ENCODE measurements at regions not wholly inside any gene's neighbourhood (a gene's known extent, or its start where the extent isn't known, plus 50 kb on each side); places are given as distances from the start of the nearest gene placed in this dataset.

DNA sequence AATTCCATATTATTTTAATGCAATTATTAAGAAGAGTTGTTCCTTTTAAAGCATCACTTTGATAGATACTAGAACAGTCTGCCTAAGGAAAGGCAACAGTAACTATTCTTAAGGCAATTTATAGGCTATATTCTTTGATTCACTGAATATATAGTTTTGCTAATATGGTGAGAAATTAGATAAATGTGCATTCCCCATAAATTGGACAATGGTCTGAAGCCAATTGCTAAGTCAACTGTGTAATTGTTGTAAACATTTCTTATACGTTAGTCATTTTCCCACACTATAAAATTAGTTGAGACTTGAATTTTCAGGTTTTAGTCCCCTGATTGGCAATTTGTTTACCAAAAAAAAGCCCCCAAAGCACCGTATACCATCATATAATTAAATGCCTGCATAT, 263.0 kb upstream of the NECTIN3 start:
- H3K9ac ChIP-seq (ENCODE audit: insufficient read length, low read depth), result no peak overlapping the region
- H3K9me3 ChIP-seq (ENCODE audit: insufficient read depth, low read length), result no peaks in the 10 kb centered on the region; the same call in 1 of the 2 replicates
- H3K4me3 ChIP-seq (ENCODE audit: insufficient read length, low read depth), result no peak overlapping the region
- H3K4me1 ChIP-seq (ENCODE audit: insufficient read depth, insufficient read length), result no peaks in the 10 kb centered on the region
- H3K27me3 ChIP-seq (ENCODE audit: insufficient read depth, insufficient read length), result no peaks in the 10 kb centered on the region
- DNase-seq (ENCODE audit: low read depth, low spot score), result no peak
- H3K36me3 ChIP-seq (ENCODE audit: insufficient read depth, insufficient read length, low read length), result no peaks in the 10 kb centered on the region
- TF ChIP-seq YY1 (IDR thresholded peaks at IDR 0.05; ENCODE audit: insufficient read depth, insufficient read length) (no peak), ZNF274 (IDR thresholded peaks at IDR 0.05; ENCODE audit: low read depth, low read length) (no peak), SUZ12 (IDR thresholded peaks at IDR 0.05; ENCODE audit: extremely low read depth, insufficient read depth, insufficient read length) (no peak)

DNA sequence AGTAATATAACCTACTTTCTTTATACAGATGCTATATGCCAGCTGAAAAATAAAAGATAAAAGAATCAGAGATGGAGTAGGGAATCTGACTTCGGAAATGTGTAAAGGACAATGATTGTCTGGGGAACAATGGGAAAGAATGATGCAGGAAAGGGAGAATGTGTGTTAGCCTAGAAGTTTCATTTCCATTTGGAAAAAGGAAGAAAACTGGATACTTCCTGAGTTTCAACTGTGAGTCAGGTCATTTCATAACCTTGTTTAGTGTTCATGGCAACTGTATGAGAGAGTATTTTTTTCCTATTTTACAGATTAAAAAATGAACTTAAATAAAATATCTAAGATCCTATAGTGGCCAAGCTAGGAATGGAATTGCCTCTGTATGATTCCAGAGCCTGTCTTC, 261.3 kb upstream of the NECTIN3 start:
- TF ChIP-seq SUZ12 (IDR thresholded peaks at IDR 0.05; ENCODE audit: extremely low read depth, insufficient read depth, insufficient read length), result no peak
- no peak for TF ChIP-seq ZNF274 (IDR thresholded peaks at IDR 0.05; ENCODE audit: low read depth, low read length)
- no peak for TF ChIP-seq YY1 (IDR thresholded peaks at IDR 0.05; ENCODE audit: insufficient read depth, insufficient read length)
- Histone ChIP-seq H3K4me1 (ENCODE audit: insufficient read depth, insufficient read length) (no peaks in the 10 kb centered on the region), H3K4me3 (ENCODE audit: insufficient read length, low read depth) (no peak overlapping the region), H3K9me3 (ENCODE audit: insufficient read depth, low read length) (no peaks in the 10 kb centered on the region), H3K27me3 (ENCODE audit: insufficient read depth, insufficient read length) (no peaks in the 10 kb centered on the region), H3K36me3 (ENCODE audit: insufficient read depth, insufficient read length, low read length) (no peaks in the 10 kb centered on the region), H3K9ac (ENCODE audit: insufficient read length, low read depth) (no peak overlapping the region)
- no peak for DNase-seq (ENCODE audit: low read depth, low spot score)

DNA sequence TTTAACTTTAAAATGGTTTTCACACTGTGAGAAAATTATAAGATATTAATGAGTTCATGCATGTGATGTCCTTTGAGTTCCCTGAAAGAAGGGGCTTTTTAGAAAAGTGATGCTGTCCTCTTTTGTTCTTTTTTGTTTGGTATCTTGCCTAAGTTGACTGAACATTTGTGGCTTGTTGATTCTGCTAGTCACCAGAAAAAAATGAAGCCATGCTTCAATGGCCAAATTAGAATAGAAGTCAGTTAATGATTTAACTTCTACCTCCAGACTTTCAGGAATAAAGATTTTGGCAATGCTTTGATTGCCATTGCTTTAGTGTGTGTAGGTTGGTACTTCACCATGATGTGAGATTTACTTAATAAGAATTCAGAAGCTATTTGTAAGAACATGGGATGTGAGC, 260.6 kb upstream of the NECTIN3 start:
- Histone ChIP-seq H3K4me3 (ENCODE audit: insufficient read length, low read depth) (no peak overlapping the region), H3K27me3 (ENCODE audit: insufficient read depth, insufficient read length) (no peaks in the 10 kb centered on the region), H3K36me3 (ENCODE audit: insufficient read depth, insufficient read length, low read length) (no peaks in the 10 kb centered on the region), H3K9me3 (ENCODE audit: insufficient read depth, low read length) (no peaks in the 10 kb centered on the region), H3K4me1 (ENCODE audit: insufficient read depth, insufficient read length) (no peaks in the 10 kb centered on the region), H3K9ac (ENCODE audit: insufficient read length, low read depth) (no peak overlapping the region)
- no peak for DNase-seq (ENCODE audit: low read depth, low spot score)
- TF ChIP-seq YY1 (IDR thresholded peaks at IDR 0.05; ENCODE audit: insufficient read depth, insufficient read length) (no peak), SUZ12 (IDR thresholded peaks at IDR 0.05; ENCODE audit: extremely low read depth, insufficient read depth, insufficient read length) (no peak), ZNF274 (IDR thresholded peaks at IDR 0.05; ENCODE audit: low read depth, low read length) (no peak)

DNA sequence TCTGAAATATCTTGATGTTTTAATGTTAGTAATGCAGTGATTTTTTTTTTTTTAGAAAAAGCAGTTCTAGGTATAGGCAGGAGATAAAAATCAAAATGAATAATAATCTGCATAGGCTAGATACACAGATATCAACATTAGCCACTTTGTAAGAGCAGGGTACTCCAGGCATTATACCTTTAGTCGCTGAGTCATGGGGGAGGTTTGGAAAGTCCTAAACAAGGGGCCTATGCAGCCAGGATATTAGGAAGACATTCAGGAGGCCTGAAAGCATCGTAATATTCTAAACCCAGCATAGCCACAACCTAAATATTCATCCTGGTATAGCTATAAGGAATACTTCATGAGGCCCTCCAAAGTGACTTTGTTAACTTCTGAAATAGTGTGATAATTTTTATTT, 258.1 kb upstream of the NECTIN3 start:
- no peaks in the 10 kb centered on the region for H3K27me3 ChIP-seq (ENCODE audit: insufficient read depth, insufficient read length)
- H3K4me3 ChIP-seq (ENCODE audit: insufficient read length, low read depth), result no peak overlapping the region
- TF ChIP-seq ZNF274 (IDR thresholded peaks at IDR 0.05; ENCODE audit: low read depth, low read length) (no peak), YY1 (IDR thresholded peaks at IDR 0.05; ENCODE audit: insufficient read depth, insufficient read length) (no peak), SUZ12 (IDR thresholded peaks at IDR 0.05; ENCODE audit: extremely low read depth, insufficient read depth, insufficient read length) (no peak)
- no peak for DNase-seq (ENCODE audit: low read depth, low spot score)
- no peak overlapping the region for H3K9ac ChIP-seq (ENCODE audit: insufficient read length, low read depth)
- H3K36me3 ChIP-seq (ENCODE audit: insufficient read depth, insufficient read length, low read length), result no peaks in the 10 kb centered on the region
- no peaks in the 10 kb centered on the region for H3K4me1 ChIP-seq (ENCODE audit: insufficient read depth, insufficient read length)
- H3K9me3 ChIP-seq (ENCODE audit: insufficient read depth, low read length), result no peaks in the 10 kb centered on the region

DNA sequence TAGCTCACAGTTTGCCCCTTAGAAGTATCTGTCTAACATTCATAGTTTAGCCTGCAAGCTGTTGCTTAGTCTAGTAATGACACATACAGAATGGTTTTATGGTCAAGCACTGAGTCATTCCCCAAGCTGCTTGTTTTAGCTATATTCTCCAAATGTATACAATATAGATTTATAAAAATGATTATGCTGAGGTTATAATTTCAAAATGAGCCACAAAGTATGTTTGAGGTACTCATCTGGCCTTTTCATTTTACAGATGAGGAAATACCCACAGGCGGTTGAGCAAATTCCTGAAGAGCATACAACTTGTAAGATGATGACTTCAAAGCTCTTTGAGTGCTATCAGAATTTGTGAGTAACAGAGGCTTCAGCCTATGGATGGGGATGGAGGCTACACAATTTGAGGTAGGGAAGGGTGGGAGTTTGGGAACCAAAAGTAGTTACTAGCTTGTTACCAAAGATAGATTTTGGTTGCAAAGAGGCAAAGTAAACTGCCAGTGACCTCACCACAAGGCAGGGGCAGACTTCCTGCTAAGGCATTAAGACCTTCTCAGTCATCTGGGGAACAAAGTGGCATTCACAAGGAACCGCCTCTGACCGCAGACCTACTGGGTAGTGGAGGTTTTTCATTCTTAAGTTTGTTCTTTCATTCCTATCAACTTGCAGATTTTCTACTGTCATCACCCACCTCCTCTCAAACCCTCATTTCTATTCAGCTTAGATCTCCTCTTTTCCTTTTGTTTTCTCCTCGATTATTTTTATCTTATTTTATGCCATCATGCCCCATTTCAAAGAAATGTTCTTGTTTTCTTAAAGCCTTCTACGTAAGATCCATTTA, 257.2 kb upstream of the NECTIN3 start:
- Histone ChIP-seq H3K9me3 (ENCODE audit: insufficient read depth, low read length) (no peaks in the 10 kb centered on the region), H3K4me3 (ENCODE audit: insufficient read length, low read depth) (no peak overlapping the region), H3K4me1 (ENCODE audit: insufficient read depth, insufficient read length) (no peaks in the 10 kb centered on the region), H3K27me3 (ENCODE audit: insufficient read depth, insufficient read length) (no peaks in the 10 kb centered on the region), H3K36me3 (ENCODE audit: insufficient read depth, insufficient read length, low read length) (no peaks in the 10 kb centered on the region), H3K9ac (ENCODE audit: insufficient read length, low read depth) (no peak overlapping the region)
- no peak for TF ChIP-seq SUZ12 (IDR thresholded peaks at IDR 0.05; ENCODE audit: extremely low read depth, insufficient read depth, insufficient read length)
- no peak for TF ChIP-seq ZNF274 (IDR thresholded peaks at IDR 0.05; ENCODE audit: low read depth, low read length)
- TF ChIP-seq YY1 (IDR thresholded peaks at IDR 0.05; ENCODE audit: insufficient read depth, insufficient read length), result no peak
- DNase-seq (ENCODE audit: low read depth, low spot score), result no peak

DNA sequence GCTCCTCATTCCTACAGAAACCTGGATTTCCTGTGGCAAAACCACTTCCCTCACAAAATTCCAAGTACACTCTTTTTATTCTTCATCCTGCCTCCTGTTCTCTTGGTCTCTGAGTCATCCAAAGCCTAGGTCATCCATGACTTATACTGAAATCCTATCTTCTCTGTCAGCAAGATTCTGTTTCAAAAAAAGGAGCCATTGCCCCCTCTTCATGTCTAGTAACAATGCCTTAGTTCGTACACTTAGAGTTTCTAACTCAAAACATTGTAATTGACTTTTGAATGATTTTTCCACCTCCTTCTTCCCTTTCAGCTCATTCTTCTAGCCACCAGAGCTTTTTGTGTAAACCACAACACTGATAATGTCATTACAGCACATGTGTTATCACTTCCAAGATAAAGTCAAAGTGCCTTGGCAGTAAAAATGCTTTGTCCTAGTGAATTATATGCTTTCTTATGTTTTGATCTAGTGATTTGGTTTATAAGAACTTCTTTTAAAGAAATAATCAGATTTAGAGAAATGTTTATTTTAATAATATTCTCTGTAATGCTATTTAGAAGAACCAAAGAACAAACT, 256.5 kb upstream of the NECTIN3 start:
- TF ChIP-seq ZNF274 (IDR thresholded peaks at IDR 0.05; ENCODE audit: low read depth, low read length), result no peak
- no peak for TF ChIP-seq SUZ12 (IDR thresholded peaks at IDR 0.05; ENCODE audit: extremely low read depth, insufficient read depth, insufficient read length)
- TF ChIP-seq YY1 (IDR thresholded peaks at IDR 0.05; ENCODE audit: insufficient read depth, insufficient read length), result no peak
- no peaks in the 10 kb centered on the region for H3K27me3 ChIP-seq (ENCODE audit: insufficient read depth, insufficient read length)
- H3K4me3 ChIP-seq (ENCODE audit: insufficient read length, low read depth), result no peak overlapping the region
- no peaks in the 10 kb centered on the region for H3K36me3 ChIP-seq (ENCODE audit: insufficient read depth, insufficient read length, low read length)
- H3K9ac ChIP-seq (ENCODE audit: insufficient read length, low read depth), result no peak overlapping the region
- H3K4me1 ChIP-seq (ENCODE audit: insufficient read depth, insufficient read length), result no peaks in the 10 kb centered on the region
- DNase-seq (ENCODE audit: low read depth, low spot score), result no peak
- H3K9me3 ChIP-seq (ENCODE audit: insufficient read depth, low read length), result no peaks in the 10 kb centered on the region

DNA sequence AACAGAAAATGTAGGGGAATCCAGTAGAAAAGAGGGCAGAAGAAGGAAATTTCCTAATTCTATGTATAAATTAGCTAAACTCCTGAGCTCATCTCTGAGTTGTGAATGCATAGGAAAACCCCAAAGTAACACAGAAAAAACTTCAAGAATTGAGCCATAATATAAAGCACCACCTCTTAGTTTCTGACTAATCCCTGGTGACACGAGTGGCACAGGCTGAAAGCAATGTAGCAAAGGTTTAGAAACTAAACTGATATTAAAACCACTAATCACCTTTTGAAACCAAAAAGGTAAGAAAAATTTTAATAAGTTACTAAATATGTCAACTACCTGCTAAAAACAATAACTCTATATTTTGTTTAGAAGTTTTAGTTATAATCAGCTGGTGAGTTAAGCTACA, 255.6 kb upstream of the NECTIN3 start:
- no peak overlapping the region for H3K9ac ChIP-seq (ENCODE audit: insufficient read length, low read depth)
- H3K4me3 ChIP-seq (ENCODE audit: insufficient read length, low read depth), result no peak overlapping the region
- TF ChIP-seq SUZ12 (IDR thresholded peaks at IDR 0.05; ENCODE audit: extremely low read depth, insufficient read depth, insufficient read length), result no peak
- TF ChIP-seq ZNF274 (IDR thresholded peaks at IDR 0.05; ENCODE audit: low read depth, low read length), result no peak
- no peak for TF ChIP-seq YY1 (IDR thresholded peaks at IDR 0.05; ENCODE audit: insufficient read depth, insufficient read length)
- no peaks in the 10 kb centered on the region for H3K4me1 ChIP-seq (ENCODE audit: insufficient read depth, insufficient read length)
- no peaks in the 10 kb centered on the region for H3K9me3 ChIP-seq (ENCODE audit: insufficient read depth, low read length)
- H3K36me3 ChIP-seq (ENCODE audit: insufficient read depth, insufficient read length, low read length), result no peaks in the 10 kb centered on the region
- H3K27me3 ChIP-seq (ENCODE audit: insufficient read depth, insufficient read length), result no peaks in the 10 kb centered on the region
- no peak for DNase-seq (ENCODE audit: low read depth, low spot score)

Measured in NT2/D1 (cell line).